K562 (cell line): ENCODE measurements at regions not wholly inside any gene's neighbourhood (a gene's known extent, or its start where the extent isn't known, plus 50 kb on each side); places are given as distances from the start of the nearest gene placed in this dataset.

ENCODE experiments used
- C11orf30 ChIP-seq: fragments of 450-650 bp; IDR thresholded peaks from 2 replicates; pipeline ENCODE4 v1.6.1; 2016; ENCODE audit warnings: low read depth, mild to moderate bottlenecking
- RBM15 ChIP-seq: fragments of 200-400 bp; formaldehyde crosslinking; IDR thresholded peaks from 2 replicates; pipeline ENCODE4 v1.6.1; 2018; ENCODE audit warnings: mild to moderate bottlenecking, low read length, moderate library complexity; ENCODE audit not compliant: insufficient read depth
- ZNF316 ChIP-seq: fragments of 450-650 bp; IDR thresholded peaks from 2 replicates; pipeline ENCODE4 v1.6.1; 2016
- TF ChIP-seq, protein P1 (sequence below): fragments of 250-450 bp; sonication (Bioruptor Pico); IDR thresholded peaks from 2 replicates; pipeline ENCODE4 v1.5.0; 2020; ENCODE audit warnings: mild to moderate bottlenecking
- TF ChIP-seq, protein P2 (sequence below), 3 experiments: fragments of 200-800 bp in 1 of 3; fragments of 250-450 bp in 1 of 3; fragments of 450-650 bp in 1 of 3; sonication (Bioruptor Pico) in 1 of 3; sonication (Bioruptor generic) in 1 of 3; formaldehyde crosslinking in 1 of 3; IDR thresholded peaks; 2 replicates each; pipeline versions ENCODE4 v1.6.1 to v1.8.0; 2016 to 2022; ENCODE audit warnings: mild to moderate bottlenecking in 2 of 3, missing genetic modification characterization in 2 of 3, missing compliant biosample characterization in 1 of 3, moderate library complexity in 1 of 3
- TF ChIP-seq, protein P3 (sequence below): IDR thresholded peaks from 2 replicates; pipeline ENCODE4 v1.6.1; 2011; ENCODE audit not compliant: insufficient read length; ENCODE audit errors: extremely low read depth
- TF ChIP-seq, protein P4 (sequence below): fragments of 250-450 bp; sonication (Bioruptor Pico); IDR thresholded peaks from 2 replicates; pipeline ENCODE4 v1.4.0; 2020; ENCODE audit warnings: mild to moderate bottlenecking, moderate library complexity, borderline replicate concordance

DNA sequence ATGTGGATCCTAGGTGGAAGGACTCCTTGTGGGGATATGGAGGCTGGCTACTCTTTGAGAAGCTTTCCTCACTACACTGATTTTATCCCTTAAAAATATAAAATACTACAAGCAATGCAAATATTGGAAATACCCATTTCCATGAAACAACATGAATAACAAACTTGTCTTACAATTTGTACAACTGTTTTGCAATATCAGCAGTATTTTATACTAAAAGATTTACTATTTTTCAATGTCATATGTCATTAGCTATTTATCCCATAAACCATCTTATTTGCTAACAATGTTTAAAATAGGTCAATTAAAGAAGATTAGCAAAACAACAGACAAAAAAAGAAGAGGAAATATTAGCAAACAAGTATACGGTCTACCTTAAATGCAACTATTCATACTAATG is 1674.1 kb downstream of the PCDH7 start (continued):
- TF ChIP-seq RBM15 (no peak), C11orf30 (peak; percentile 57), ZNF316 (peak; percentile 87)
- TF ChIP-seq, protein P1, sequence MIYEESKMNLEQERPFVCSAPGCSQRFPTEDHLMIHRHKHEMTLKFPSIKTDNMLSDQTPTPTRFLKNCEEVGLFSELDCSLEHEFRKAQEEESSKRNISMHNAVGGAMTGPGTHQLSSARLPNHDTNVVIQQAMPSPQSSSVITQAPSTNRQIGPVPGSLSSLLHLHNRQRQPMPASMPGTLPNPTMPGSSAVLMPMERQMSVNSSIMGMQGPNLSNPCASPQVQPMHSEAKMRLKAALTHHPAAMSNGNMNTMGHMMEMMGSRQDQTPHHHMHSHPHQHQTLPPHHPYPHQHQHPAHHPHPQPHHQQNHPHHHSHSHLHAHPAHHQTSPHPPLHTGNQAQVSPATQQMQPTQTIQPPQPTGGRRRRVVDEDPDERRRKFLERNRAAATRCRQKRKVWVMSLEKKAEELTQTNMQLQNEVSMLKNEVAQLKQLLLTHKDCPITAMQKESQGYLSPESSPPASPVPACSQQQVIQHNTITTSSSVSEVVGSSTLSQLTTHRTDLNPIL (CRISPR knock-in tag): no peak
- TF ChIP-seq, protein P2, sequence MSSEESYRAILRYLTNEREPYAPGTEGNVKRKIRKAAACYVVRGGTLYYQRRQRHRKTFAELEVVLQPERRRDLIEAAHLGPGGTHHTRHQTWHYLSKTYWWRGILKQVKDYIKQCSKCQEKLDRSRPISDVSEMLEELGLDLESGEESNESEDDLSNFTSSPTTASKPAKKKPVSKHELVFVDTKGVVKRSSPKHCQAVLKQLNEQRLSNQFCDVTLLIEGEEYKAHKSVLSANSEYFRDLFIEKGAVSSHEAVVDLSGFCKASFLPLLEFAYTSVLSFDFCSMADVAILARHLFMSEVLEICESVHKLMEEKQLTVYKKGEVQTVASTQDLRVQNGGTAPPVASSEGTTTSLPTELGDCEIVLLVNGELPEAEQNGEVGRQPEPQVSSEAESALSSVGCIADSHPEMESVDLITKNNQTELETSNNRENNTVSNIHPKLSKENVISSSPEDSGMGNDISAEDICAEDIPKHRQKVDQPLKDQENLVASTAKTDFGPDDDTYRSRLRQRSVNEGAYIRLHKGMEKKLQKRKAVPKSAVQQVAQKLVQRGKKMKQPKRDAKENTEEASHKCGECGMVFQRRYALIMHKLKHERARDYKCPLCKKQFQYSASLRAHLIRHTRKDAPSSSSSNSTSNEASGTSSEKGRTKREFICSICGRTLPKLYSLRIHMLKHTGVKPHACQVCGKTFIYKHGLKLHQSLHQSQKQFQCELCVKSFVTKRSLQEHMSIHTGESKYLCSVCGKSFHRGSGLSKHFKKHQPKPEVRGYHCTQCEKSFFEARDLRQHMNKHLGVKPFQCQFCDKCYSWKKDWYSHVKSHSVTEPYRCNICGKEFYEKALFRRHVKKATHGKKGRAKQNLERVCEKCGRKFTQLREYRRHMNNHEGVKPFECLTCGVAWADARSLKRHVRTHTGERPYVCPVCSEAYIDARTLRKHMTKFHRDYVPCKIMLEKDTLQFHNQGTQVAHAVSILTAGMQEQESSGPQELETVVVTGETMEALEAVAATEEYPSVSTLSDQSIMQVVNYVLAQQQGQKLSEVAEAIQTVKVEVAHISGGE (CRISPR knock-in tag; IDR thresholded peaks at IDR 0.05): no peak
- TF ChIP-seq, protein P3, sequence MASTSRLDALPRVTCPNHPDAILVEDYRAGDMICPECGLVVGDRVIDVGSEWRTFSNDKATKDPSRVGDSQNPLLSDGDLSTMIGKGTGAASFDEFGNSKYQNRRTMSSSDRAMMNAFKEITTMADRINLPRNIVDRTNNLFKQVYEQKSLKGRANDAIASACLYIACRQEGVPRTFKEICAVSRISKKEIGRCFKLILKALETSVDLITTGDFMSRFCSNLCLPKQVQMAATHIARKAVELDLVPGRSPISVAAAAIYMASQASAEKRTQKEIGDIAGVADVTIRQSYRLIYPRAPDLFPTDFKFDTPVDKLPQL: no peak
- TF ChIP-seq, protein P4, sequence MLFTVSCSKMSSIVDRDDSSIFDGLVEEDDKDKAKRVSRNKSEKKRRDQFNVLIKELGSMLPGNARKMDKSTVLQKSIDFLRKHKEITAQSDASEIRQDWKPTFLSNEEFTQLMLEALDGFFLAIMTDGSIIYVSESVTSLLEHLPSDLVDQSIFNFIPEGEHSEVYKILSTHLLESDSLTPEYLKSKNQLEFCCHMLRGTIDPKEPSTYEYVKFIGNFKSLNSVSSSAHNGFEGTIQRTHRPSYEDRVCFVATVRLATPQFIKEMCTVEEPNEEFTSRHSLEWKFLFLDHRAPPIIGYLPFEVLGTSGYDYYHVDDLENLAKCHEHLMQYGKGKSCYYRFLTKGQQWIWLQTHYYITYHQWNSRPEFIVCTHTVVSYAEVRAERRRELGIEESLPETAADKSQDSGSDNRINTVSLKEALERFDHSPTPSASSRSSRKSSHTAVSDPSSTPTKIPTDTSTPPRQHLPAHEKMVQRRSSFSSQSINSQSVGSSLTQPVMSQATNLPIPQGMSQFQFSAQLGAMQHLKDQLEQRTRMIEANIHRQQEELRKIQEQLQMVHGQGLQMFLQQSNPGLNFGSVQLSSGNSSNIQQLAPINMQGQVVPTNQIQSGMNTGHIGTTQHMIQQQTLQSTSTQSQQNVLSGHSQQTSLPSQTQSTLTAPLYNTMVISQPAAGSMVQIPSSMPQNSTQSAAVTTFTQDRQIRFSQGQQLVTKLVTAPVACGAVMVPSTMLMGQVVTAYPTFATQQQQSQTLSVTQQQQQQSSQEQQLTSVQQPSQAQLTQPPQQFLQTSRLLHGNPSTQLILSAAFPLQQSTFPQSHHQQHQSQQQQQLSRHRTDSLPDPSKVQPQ (CRISPR knock-in tag): no peak
